Epithelial cell of esophagus (primary cell): ENCODE measurements at regions not wholly inside any gene's neighbourhood (a gene's known extent, or its start where the extent isn't known, plus 50 kb on each side); places are given as distances from the start of the nearest gene placed in this dataset.

Experiments used
- DNase-seq: peaks from one replicate; pipeline ENCODE4 v3.0.0; 2010; ENCODE audit warnings: low read depth
- H3K4me3 ChIP-seq: 2 replicates; pipeline ENCODE4 v1.5.1; 2011; ENCODE audit warnings: mild to moderate bottlenecking, low read length, control low read depth
- TF ChIP-seq, protein P1 (sequence below): IDR thresholded peaks from 2 replicates; pipeline ENCODE4 v1.5.1; 2011; ENCODE audit warnings: low read depth, mild to moderate bottlenecking, low read length, control low read depth, inconsistent platforms; ENCODE audit not compliant: insufficient read depth; ENCODE audit errors: missing control alignments

DNA sequence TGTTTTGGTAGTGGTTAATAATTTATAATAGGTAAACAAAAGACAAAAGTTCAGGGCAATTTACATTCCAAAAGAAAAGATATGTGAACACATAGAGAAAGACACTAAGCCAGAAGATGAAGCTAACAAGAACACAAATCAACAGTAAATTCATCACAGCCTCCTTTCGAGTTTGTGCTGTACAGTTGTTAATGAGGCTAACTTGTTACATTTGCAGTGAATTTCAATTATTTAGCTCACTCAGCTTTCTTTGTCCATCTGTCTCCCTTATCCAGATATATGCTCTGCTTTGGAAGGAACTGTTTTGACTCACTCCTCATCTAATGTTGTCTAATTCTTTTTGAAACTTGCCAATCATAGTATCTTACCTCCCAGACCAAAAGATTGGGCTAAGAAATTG, 423.3 kb upstream of the OLFM3 start:
- no peak overlapping the region for H3K4me3 ChIP-seq
- DNase-seq, result no peak
- TF ChIP-seq, protein P1, sequence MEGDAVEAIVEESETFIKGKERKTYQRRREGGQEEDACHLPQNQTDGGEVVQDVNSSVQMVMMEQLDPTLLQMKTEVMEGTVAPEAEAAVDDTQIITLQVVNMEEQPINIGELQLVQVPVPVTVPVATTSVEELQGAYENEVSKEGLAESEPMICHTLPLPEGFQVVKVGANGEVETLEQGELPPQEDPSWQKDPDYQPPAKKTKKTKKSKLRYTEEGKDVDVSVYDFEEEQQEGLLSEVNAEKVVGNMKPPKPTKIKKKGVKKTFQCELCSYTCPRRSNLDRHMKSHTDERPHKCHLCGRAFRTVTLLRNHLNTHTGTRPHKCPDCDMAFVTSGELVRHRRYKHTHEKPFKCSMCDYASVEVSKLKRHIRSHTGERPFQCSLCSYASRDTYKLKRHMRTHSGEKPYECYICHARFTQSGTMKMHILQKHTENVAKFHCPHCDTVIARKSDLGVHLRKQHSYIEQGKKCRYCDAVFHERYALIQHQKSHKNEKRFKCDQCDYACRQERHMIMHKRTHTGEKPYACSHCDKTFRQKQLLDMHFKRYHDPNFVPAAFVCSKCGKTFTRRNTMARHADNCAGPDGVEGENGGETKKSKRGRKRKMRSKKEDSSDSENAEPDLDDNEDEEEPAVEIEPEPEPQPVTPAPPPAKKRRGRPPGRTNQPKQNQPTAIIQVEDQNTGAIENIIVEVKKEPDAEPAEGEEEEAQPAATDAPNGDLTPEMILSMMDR, result no peak
